IMR-90 (cell line): ENCODE measurements at regions not wholly inside any gene's neighbourhood (a gene's known extent, or its start where the extent isn't known, plus 50 kb on each side); places are given as distances from the start of the nearest gene placed in this dataset.

Experiments
- ATAC-seq: fragments of 200-7000 bp; cut with Tn5 transposase; 2 replicates; pipeline ENCODE4 v1.9.1; 2020; ENCODE audit warnings: low read depth, mild to moderate bottlenecking, moderate library complexity
- BruUV-seq: library from RNA; stranded (reverse); fragments of 400-500 nt; replicated peaks from 2 replicates; lab custom pipeline; 2021; lab: Mats Ljungman, UMichigan
- CTCF ChIA-PET: fragments of 300-600 bp; formaldehyde crosslinking; extraction: SDS; loops from one replicate; lab custom pipeline; 2021; ENCODE audit warnings: antibody characterized with exemption; lab: Yijun Ruan, JAX
- POLR2A ChIA-PET: fragments of 300-600 bp; sonication (Branson Sonifier 250); formaldehyde crosslinking; loops from one replicate; lab custom pipeline; 2022; ENCODE audit warnings: antibody characterized with exemption; ENCODE audit not compliant: unreplicated experiment; lab: Charles Lee
- DNase-seq: peaks from one replicate; pipeline ENCODE4 v3.0.0; 2013
- H2AFZ ChIP-seq: replicated peaks from 2 replicates; pipeline ENCODE3; 2013; ENCODE audit warnings: low read length, mild to moderate bottlenecking; ENCODE audit not compliant: poor library complexity
- H2AK5ac ChIP-seq: 2 replicates; pipeline ENCODE4 v1.6.1; 2013; ENCODE audit warnings: low read depth, low read length, inconsistent platforms
- H2AK9ac ChIP-seq: replicated peaks from 2 replicates; pipeline ENCODE3; 2013; ENCODE audit warnings: mild to moderate bottlenecking, low read depth, low read length, moderate library complexity; ENCODE audit not compliant: poor library complexity
- H2BK120ac ChIP-seq: 2 replicates; pipeline ENCODE4 v1.6.1; 2013; ENCODE audit warnings: low read depth, low read length, inconsistent platforms
- H2BK15ac ChIP-seq: 3 replicates; pipeline ENCODE4 v1.6.1; 2013; ENCODE audit warnings: low read depth, low read length, inconsistent platforms
- H2BK20ac ChIP-seq: 2 replicates; pipeline ENCODE4 v1.6.1; 2013; ENCODE audit warnings: low read depth, mild to moderate bottlenecking, inconsistent platforms, low read length, moderate library complexity
- H2BK5ac ChIP-seq: 2 replicates; pipeline ENCODE4 v1.6.1; 2013; ENCODE audit warnings: mild to moderate bottlenecking, low read depth, low read length, inconsistent platforms; ENCODE audit not compliant: poor library complexity, severe bottlenecking
- H3K14ac ChIP-seq: replicated peaks from 2 replicates; pipeline ENCODE4 v1.6.1; 2013; ENCODE audit warnings: low read depth, low read length, inconsistent platforms
- H3K18ac ChIP-seq: 2 replicates; pipeline ENCODE4 v1.6.1; 2013; ENCODE audit warnings: low read depth, low read length, control low read depth
- H3K23ac ChIP-seq: 2 replicates; pipeline ENCODE4 v1.6.1; 2013; ENCODE audit warnings: low read depth, low read length, inconsistent platforms
- H3K27ac ChIP-seq: 2 replicates; pipeline ENCODE4 v1.5.1; 2013; ENCODE audit warnings: mild to moderate bottlenecking, control low read depth, low read length; ENCODE audit not compliant: insufficient read depth
- H3K27me3 ChIP-seq: 2 replicates; pipeline ENCODE4 v1.6.1; 2013; ENCODE audit warnings: low read length; ENCODE audit not compliant: control insufficient read depth, insufficient read depth
- H3K36me3 ChIP-seq: 2 replicates; pipeline ENCODE4 v1.6.1; 2013; ENCODE audit warnings: low read length, mixed read lengths; ENCODE audit not compliant: control insufficient read depth, insufficient read depth
- H3K4ac ChIP-seq: 2 replicates; pipeline ENCODE4 v1.6.1; 2013; ENCODE audit warnings: low read depth, low read length, inconsistent platforms
- H3K4me1 ChIP-seq: 2 replicates; pipeline ENCODE4 v1.6.1; 2013; ENCODE audit warnings: low read length, mixed read lengths; ENCODE audit not compliant: control insufficient read depth, insufficient read depth
- H3K4me2 ChIP-seq: 2 replicates; pipeline ENCODE4 v1.6.1; 2013; ENCODE audit warnings: low read depth, mild to moderate bottlenecking, control low read depth, low read length, moderate library complexity
- H3K4me3 ChIP-seq: 2 replicates; pipeline ENCODE4 v1.5.1; 2013; ENCODE audit warnings: low read depth, mild to moderate bottlenecking, control low read depth, low read length, moderate library complexity; ENCODE audit not compliant: insufficient read depth
- H3K56ac ChIP-seq: 2 replicates; pipeline ENCODE4 v1.6.1; 2013; ENCODE audit warnings: low read length, inconsistent platforms; ENCODE audit not compliant: insufficient read depth; ENCODE audit errors: extremely low read depth
- H3K79me1 ChIP-seq, 2 experiments: 2 replicates each; pipeline ENCODE4 v1.6.1; 2013; ENCODE audit warnings: low read length in 2 of 2, inconsistent platforms in 1 of 2, low read depth in 1 of 2
- H3K9ac ChIP-seq: 2 replicates; pipeline ENCODE4 v1.6.1; 2013; ENCODE audit warnings: low read depth, low read length, control low read depth
- H3K9me1 ChIP-seq: 2 replicates; pipeline ENCODE4 v1.6.1; 2013; ENCODE audit warnings: low read length, inconsistent platforms; ENCODE audit not compliant: insufficient read depth
- H3K9me3 ChIP-seq: 2 replicates; pipeline ENCODE4 v1.6.1; 2013; ENCODE audit warnings: low read length; ENCODE audit not compliant: control insufficient read depth, insufficient read depth
- H4K20me1 ChIP-seq: 2 replicates; pipeline ENCODE4 v1.6.1; 2013; ENCODE audit warnings: low read length, inconsistent platforms; ENCODE audit not compliant: insufficient read depth
- H4K5ac ChIP-seq: 2 replicates; pipeline ENCODE4 v1.6.1; 2013; ENCODE audit warnings: mild to moderate bottlenecking, low read depth, low read length, control low read depth
- H4K8ac ChIP-seq, 2 experiments: 2 replicates each; pipeline ENCODE4 v1.6.1; 2013; ENCODE audit warnings: low read depth in 2 of 2, low read length in 2 of 2, control low read depth in 1 of 2, inconsistent platforms in 1 of 2
- H4K91ac ChIP-seq: 2 replicates; pipeline ENCODE4 v1.6.1; 2013; ENCODE audit warnings: low read depth, low read length, inconsistent platforms; ENCODE audit not compliant: insufficient read depth
- BHLHE40 ChIP-seq: fragments of 150-350 bp; IDR thresholded peaks from 2 replicates; pipeline ENCODE4 v1.6.1; 2016; ENCODE audit warnings: mild to moderate bottlenecking, low read depth, low read length
- WGBS, 2 experiments: methylation state at CpG; one replicate each; pipeline versions ENCODE4 v1.1.5 to v1.1.7; 2013; ENCODE audit warnings: missing lambda C conversion rate in 2 of 2; ENCODE audit not compliant: insufficient read length in 1 of 2; ENCODE audit errors: extremely low coverage in 2 of 2; 5-methylcytosine and 5-hydroxymethylcytosine counted together
- dilution Hi-C: fragments of 300-500 bp; cut with HindIII; formaldehyde crosslinking; loops from one replicate; pipeline ENCODE4 v1.14.3; 2018; ENCODE audit warnings: low sequenced_read_pairs; ENCODE audit not compliant: unreplicated experiment
- in situ Hi-C: fragments of 300-500 bp; cut with MboI; formaldehyde crosslinking; loops from 3 replicates; pipeline ENCODE4 v1.14.3; 2019; ENCODE audit warnings: low sequenced_read_pairs, inconsistent platforms, mixed read lengths
- intact Hi-C: fragments of 100-400 bp; cut with micrococcal nuclease; formaldehyde crosslinking; loops from 2 replicates; pipeline ENCODE4 v1.10.0; 2022

GRCh38 chr18:65073060-65073550 is 677.7 kb upstream of the CDH7 start:
- intact Hi-C loops, result no loop called here
- H3K23ac ChIP-seq, result no peak overlapping the region
- H3K4me1 ChIP-seq, result no peaks in the 10 kb centered on the region
- TF ChIP-seq BHLHE40, result no peak
- no peak overlapping the region for H2BK120ac ChIP-seq
- no peaks in the 10 kb centered on the region for H3K9me1 ChIP-seq
- no peaks in the 10 kb centered on the region for H3K27me3 ChIP-seq
- no peak overlapping the region for H3K4me3 ChIP-seq
- ChIA-PET POLR2A (no interaction called here), CTCF (no interaction called here)
- ATAC-seq (no peak), DNase-seq (no peak)
- H2BK15ac ChIP-seq, result no peak overlapping the region
- no peak overlapping the region for H2AK5ac ChIP-seq
- H4K20me1 ChIP-seq, result no peaks in the 10 kb centered on the region
- no TSS peak for BruUV-seq
- no peak overlapping the region for H4K5ac ChIP-seq
- no peak overlapping the region for H4K8ac ChIP-seq
- H3K79me1 ChIP-seq, result no peaks in the 10 kb centered on the region
- no peak overlapping the region for H3K18ac ChIP-seq
- H3K9ac ChIP-seq, result no peak overlapping the region
- H3K36me3 ChIP-seq, result no peaks in the 10 kb centered on the region
- H2AK9ac ChIP-seq, result no peak overlapping the region
- no peak overlapping the region for H2BK20ac ChIP-seq
- no peak overlapping the region for H4K91ac ChIP-seq
- no peak overlapping the region for H3K56ac ChIP-seq
- no peak overlapping the region for H3K14ac ChIP-seq
- no peak overlapping the region for H2AFZ ChIP-seq
- peaks cover 2% of the 10 kb centered on the region; the same call in 1 of the 2 replicates for H3K9me3 ChIP-seq
- no peak overlapping the region for H3K27ac ChIP-seq
- WGBS, 2 experiments, result 0% methylated on average over 1 of the region's 3 CpGs; no CpG with 5 or more reads in 1 of the 2 experiments
- dilution Hi-C loops, result no loop called here
- no peak overlapping the region for H2BK5ac ChIP-seq
- in situ Hi-C loops, result no loop called here
- no peak overlapping the region for H3K4me2 ChIP-seq
- no peak overlapping the region for H3K4ac ChIP-seq
